Fibroblast of villous mesenchyme (primary cell): ENCODE measurements at regions not wholly inside any gene's neighbourhood (a gene's known extent, or its start where the extent isn't known, plus 50 kb on each side); places are given as distances from the start of the nearest gene placed in this dataset.

Experiments
- DNase-seq: peaks from one replicate; pipeline ENCODE4 v3.0.0-alpha.2; 2010; ENCODE audit warnings: low read depth
- H3K4me3 ChIP-seq: 2 replicates; pipeline ENCODE4 v1.5.1; 2011; ENCODE audit warnings: low read depth, mild to moderate bottlenecking, low read length
- CTCF ChIP-seq: IDR thresholded peaks from 2 replicates; pipeline ENCODE4 v1.5.1; 2012; ENCODE audit warnings: low read depth, mild to moderate bottlenecking, low read length; ENCODE audit not compliant: insufficient read depth

DNA sequence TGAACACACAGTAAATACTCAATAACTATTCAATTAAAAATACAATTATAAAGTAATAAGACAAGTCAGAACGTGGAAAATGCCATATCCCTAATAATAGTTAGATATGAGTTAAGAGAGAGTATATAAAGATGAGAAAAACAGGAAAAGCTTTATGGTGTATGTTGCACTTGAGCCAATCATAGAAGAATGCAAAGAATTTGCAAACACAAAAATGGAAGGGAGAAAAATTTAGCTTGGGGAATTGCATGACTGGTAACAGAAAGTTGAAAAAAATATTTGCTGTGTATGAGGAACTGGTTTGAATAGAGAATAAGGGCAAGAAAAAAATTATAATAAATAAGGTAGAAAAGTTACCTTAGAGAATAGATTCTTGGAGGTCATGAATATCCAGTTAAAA, 739.6 kb upstream of the CXADR start:
- DNase-seq: peak; percentile 25
- no peak overlapping the region for H3K4me3 ChIP-seq
- no peak for TF ChIP-seq CTCF

DNA sequence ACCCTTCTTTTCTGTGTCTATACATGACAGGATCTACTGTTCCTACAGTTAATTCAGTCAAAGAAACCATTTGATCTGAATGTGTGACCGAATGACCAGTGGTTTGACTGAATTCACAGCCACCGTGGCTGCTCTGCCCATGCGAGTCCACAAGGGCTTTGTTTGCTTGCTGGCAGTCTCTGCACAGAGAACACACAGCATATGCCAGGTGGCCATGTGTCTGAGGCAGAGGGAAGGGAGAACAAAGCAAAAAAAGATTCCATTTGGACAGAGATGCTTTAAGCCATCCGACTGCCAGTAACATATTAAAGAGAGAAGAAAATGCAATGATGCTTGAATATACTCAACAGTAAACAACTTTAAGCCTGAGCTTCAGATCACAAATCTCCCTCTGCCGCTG, 737.8 kb upstream of the CXADR start:
- DNase-seq: no peak
- no peak overlapping the region for H3K4me3 ChIP-seq
- no peak for TF ChIP-seq CTCF

- no peak for DNase-seq
- no peak overlapping the region for H3K4me3 ChIP-seq
- no peak for TF ChIP-seq CTCF
Measured at GRCh38 chr21:16777041-16777720, 735.7 kb upstream of the CXADR start.

GRCh38 chr21:16788584-16788983, 724.3 kb upstream of the CXADR start:
- no peak for TF ChIP-seq CTCF
- no peak for DNase-seq
- no peak overlapping the region for H3K4me3 ChIP-seq

DNA sequence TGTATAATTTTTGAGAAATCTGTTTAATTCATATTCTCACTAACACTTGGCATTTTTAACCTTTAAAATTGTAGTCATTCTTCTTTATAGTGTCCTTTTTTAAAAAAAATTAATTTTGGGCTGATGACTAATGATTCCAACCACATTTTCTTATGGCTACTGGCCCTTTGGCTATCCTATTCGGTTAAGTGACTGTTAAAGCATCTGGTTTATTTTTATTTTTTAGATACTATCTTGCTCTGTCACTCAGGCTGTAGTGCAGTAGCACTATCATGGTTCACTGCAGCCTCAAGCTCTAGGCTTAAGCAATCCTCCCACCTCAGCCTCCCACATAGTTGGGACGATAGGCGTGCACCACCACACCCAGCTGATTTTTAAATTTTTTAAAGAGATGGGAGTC, 723.2 kb upstream of the CXADR start:
- no peak overlapping the region for H3K4me3 ChIP-seq
- TF ChIP-seq CTCF: no peak
- no peak for DNase-seq

GRCh38 chr21:16792101-16792500, 720.7 kb upstream of the CXADR start:
- no peak for DNase-seq
- no peak overlapping the region for H3K4me3 ChIP-seq
- TF ChIP-seq CTCF: no peak

DNA sequence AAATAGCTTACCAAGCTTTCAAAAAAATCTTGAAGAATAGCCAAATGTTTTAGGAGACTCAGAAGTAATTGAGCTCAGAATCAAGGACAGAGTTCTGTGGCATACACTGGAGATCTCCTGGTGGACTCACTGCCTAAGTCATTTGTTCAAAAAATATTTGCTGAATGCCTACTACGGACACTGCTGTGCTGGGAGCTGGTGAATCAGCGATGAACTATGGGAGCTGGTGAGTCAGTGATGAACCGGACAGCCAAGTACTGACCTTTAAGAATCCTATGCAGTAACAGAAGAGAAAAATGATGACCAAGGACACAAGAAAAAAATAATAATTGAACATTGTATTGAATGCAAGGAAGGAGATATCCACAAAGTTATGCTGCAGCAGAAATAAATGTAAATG, 717.9 kb upstream of the CXADR start:
- DNase-seq: peak; percentile 65
- TF ChIP-seq CTCF: no peak
- no peak overlapping the region for H3K4me3 ChIP-seq
